Ovary (tissue), 3 donors: ENCODE measurements at regions not wholly inside any gene's neighbourhood (a gene's known extent, or its start where the extent isn't known, plus 50 kb on each side); places are given as distances from the start of the nearest gene placed in this dataset.

Source experiments
- CTCF ChIP-seq, 3 donors: fragments of 450-650 bp in 2 of 3; fragments of 200-600 bp in 1 of 3; IDR thresholded peaks; one replicate each; pipeline versions ENCODE4 v1.5.1 to v1.8.0; 2016 to 2022; ENCODE audit warnings: antibody characterized with exemption in 3 of 3, mild to moderate bottlenecking in 1 of 3
- POLR2A ChIP-seq: fragments of 450-650 bp; IDR thresholded peaks from one replicate; pipeline ENCODE4 v1.6.1; 2017; ENCODE audit warnings: antibody characterized with exemption, mild to moderate bottlenecking, moderate library complexity
- donor health status: DM: no; HTN: no; CAD: no.

- TF ChIP-seq CTCF (IDR thresholded peaks at IDR 0.05) = no peak
- no peak for TF ChIP-seq POLR2A
Measured at GRCh38 chr2:239577935-239578334, 177.1 kb upstream of the HDAC4 start.
